PC-9 (cell line): ENCODE measurements at regions not wholly inside any gene's neighbourhood (a gene's known extent, or its start where the extent isn't known, plus 50 kb on each side); places are given as distances from the start of the nearest gene placed in this dataset.

Experiments used
- BruUV-seq: library from RNA; stranded (reverse); fragments of 400-500 nt; replicated peaks from 2 replicates; lab custom pipeline; 2021; lab: Mats Ljungman, UMichigan
- CTCF ChIA-PET: fragments of 300-600 bp; sonication (Branson Sonifier 250); formaldehyde crosslinking; loops from one replicate; lab custom pipeline; 2022; ENCODE audit warnings: antibody characterized with exemption; lab: Charles Lee
- POLR2A ChIA-PET: fragments of 300-600 bp; sonication (Branson Sonifier 250); formaldehyde crosslinking; loops from one replicate; lab custom pipeline; 2022; ENCODE audit warnings: antibody characterized with exemption; ENCODE audit not compliant: unreplicated experiment; lab: Charles Lee
- DNase-seq, 2 experiments: peaks; one replicate each; pipeline versions ENCODE4 v3.0.0 to v3.0.0-alpha.2; 2015 to 2022; ENCODE audit warnings: mixed read lengths in 1 of 2
- H2AFZ ChIP-seq: fragments of 200-600 bp; sonication (generic); 2 replicates; pipeline ENCODE4 v1.8.1; 2017; ENCODE audit warnings: antibody characterized with exemption
- H3F3A ChIP-seq: fragments of 200-600 bp; sonication (generic); 2 replicates; pipeline ENCODE4 v1.8.1; 2017; ENCODE audit warnings: antibody characterized with exemption, mild to moderate bottlenecking, low read depth; ENCODE audit not compliant: insufficient read depth
- H3K27ac ChIP-seq: fragments of 200-600 bp; sonication (generic); 2 replicates; pipeline ENCODE4 v1.6.1; 2016; ENCODE audit warnings: mixed run types
- H3K27me3 ChIP-seq: fragments of 200-600 bp; sonication (generic); 2 replicates; pipeline ENCODE4 v1.6.1; 2016; ENCODE audit warnings: low read depth, mixed run types; ENCODE audit not compliant: insufficient read depth
- H3K36me3 ChIP-seq: fragments of 200-600 bp; sonication (generic); 2 replicates; pipeline ENCODE4 v1.6.1; 2016; ENCODE audit warnings: low read depth, mixed run types
- H3K4me1 ChIP-seq: fragments of 200-600 bp; sonication (generic); replicated peaks from 2 replicates; pipeline ENCODE4 v1.6.1; 2016; ENCODE audit warnings: mixed run types; ENCODE audit not compliant: insufficient read depth
- H3K4me2 ChIP-seq: fragments of 200-600 bp; sonication (generic); 2 replicates; pipeline ENCODE4 v1.6.1; 2017; ENCODE audit warnings: mixed run types
- H3K4me3 ChIP-seq: fragments of 200-600 bp; sonication (generic); 2 replicates; pipeline ENCODE4 v1.6.1; 2016; ENCODE audit warnings: mixed run types
- H3K79me2 ChIP-seq: fragments of 200-600 bp; sonication (generic); 2 replicates; pipeline ENCODE4 v1.6.1; 2017; ENCODE audit warnings: low read depth, mixed run types
- H3K9me2 ChIP-seq: fragments of 200-600 bp; sonication (generic); 2 replicates; pipeline ENCODE4 v1.8.1; 2017; ENCODE audit warnings: mild to moderate bottlenecking; ENCODE audit not compliant: insufficient read depth
- H3K9me3 ChIP-seq: fragments of 200-600 bp; sonication (generic); 2 replicates; pipeline ENCODE4 v1.8.1; 2016; ENCODE audit warnings: low read depth; ENCODE audit not compliant: insufficient read depth
- H4K20me1 ChIP-seq: fragments of 200-600 bp; sonication (generic); 2 replicates; pipeline ENCODE4 v1.8.1; 2017; ENCODE audit not compliant: insufficient read depth
- CTCF ChIP-seq: fragments of 200-600 bp; sonication (generic); conservative IDR thresholded peaks from 2 replicates; pipeline ENCODE4 v1.6.1; 2017; ENCODE audit warnings: mixed run types, antibody characterized with exemption, mild to moderate bottlenecking, moderate library complexity
- EZH2 ChIP-seq: fragments of 200-600 bp; sonication (generic); IDR thresholded peaks from 2 replicates; pipeline ENCODE4 v1.8.0; 2017; ENCODE audit warnings: antibody characterized with exemption, low read depth
- intact Hi-C: fragments of 100-400 bp; cut with micrococcal nuclease; formaldehyde crosslinking; loops from one replicate; pipeline ENCODE4 v1.10.0; 2022; ENCODE audit not compliant: unreplicated experiment

DNA sequence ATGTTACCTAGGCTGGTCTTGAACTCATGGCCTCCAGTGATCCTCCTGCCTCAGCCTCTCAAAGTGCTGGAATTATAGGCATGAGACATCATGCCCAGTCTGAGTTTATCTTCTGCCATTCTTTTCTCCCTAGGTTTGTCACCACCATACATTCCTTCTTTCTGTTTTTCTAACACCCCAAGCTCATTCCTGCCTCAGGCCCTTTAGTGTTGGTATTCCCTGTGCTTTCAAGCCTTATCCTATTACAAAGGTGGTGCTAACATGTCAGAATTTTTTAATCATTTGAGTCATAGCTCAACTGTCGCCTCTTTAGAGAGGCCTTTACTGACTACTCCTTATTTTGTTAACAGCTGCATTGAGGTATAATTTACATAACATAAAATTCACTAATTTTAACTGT, 221.1 kb upstream of the PRSS16 start:
- ChIA-PET POLR2A (no interaction called here), CTCF (no interaction called here)
- intact Hi-C loops, result no loop called here
- no peaks in the 10 kb centered on the region for H3K4me1 ChIP-seq
- no peak overlapping the region for H2AFZ ChIP-seq
- no peak for DNase-seq
- H3K36me3 ChIP-seq, result no peaks in the 10 kb centered on the region
- H3F3A ChIP-seq, result no peaks in the 10 kb centered on the region
- no peaks in the 10 kb centered on the region for H3K9me3 ChIP-seq
- no peaks in the 10 kb centered on the region for H3K79me2 ChIP-seq
- no peaks in the 10 kb centered on the region for H3K27me3 ChIP-seq
- H3K4me2 ChIP-seq, result no peak overlapping the region
- H4K20me1 ChIP-seq, result no peaks in the 10 kb centered on the region
- no peak overlapping the region for H3K4me3 ChIP-seq
- no peaks in the 10 kb centered on the region for H3K9me2 ChIP-seq
- no peak overlapping the region for H3K27ac ChIP-seq
- BruUV-seq, result no TSS peak
- TF ChIP-seq CTCF, result no peak

DNA sequence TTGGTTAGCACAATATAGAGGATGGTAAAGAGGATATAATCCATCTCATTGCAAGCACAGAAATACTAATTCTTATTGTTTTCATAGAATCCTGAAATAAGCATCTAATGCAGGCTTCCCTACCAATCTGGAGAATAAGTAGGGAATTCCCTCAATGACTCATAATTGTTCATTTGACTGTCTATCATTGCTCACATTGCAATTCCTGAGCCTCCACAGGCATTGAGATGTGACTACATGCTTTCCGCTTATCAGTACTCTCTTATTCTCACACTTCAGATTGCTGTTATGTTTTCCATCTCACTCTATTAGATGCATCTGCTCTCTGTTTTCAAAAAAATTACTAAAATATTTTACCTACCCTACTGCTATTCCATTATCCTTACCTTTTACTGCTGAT, 216.2 kb upstream of the PRSS16 start:
- TF ChIP-seq EZH2 (no peak), CTCF (no peak)
- intact Hi-C loops, result no loop called here
- ChIA-PET POLR2A (no interaction called here), CTCF (no interaction called here)
- no peak overlapping the region for H3K4me2 ChIP-seq
- no peaks in the 10 kb centered on the region for H3K9me2 ChIP-seq
- no peaks in the 10 kb centered on the region for H3K36me3 ChIP-seq
- no peak overlapping the region for H3K4me3 ChIP-seq
- no peaks in the 10 kb centered on the region for H3K79me2 ChIP-seq
- no peaks in the 10 kb centered on the region for H3K4me1 ChIP-seq
- no peaks in the 10 kb centered on the region for H4K20me1 ChIP-seq
- no peak for DNase-seq
- BruUV-seq, result no TSS peak
- no peak overlapping the region for H2AFZ ChIP-seq
- H3K27me3 ChIP-seq, result no peaks in the 10 kb centered on the region
- no peaks in the 10 kb centered on the region for H3F3A ChIP-seq
- H3K27ac ChIP-seq, result no peak overlapping the region
- no peaks in the 10 kb centered on the region for H3K9me3 ChIP-seq

DNA sequence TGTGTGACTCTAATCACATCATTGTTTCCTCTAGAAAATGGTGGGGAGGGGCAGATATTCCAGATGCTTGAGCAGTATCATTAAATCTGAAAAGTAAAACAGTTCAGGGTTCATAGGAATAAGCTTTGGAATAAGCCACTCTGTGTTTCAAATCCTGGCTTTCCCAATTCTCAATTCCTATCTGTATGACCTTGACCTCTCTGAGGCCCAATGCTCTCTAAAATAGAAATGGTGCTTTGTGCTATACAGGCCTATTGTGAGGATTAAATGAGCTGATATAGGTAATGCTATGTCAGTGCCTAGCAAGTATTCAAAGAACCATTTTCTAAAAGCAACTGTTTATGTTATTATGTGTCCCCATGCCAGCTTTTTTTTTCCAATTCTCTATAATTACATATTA, 209.0 kb upstream of the PRSS16 start:
- Histone ChIP-seq H2AFZ (no peak overlapping the region), H3K27me3 (no peaks in the 10 kb centered on the region), H3K9me2 (no peaks in the 10 kb centered on the region), H3K79me2 (no peaks in the 10 kb centered on the region), H3F3A (no peaks in the 10 kb centered on the region), H3K4me1 (peaks cover 3% of the 10 kb centered on the region; the same call in 1 of the 2 replicates), H3K9me3 (no peaks in the 10 kb centered on the region), H3K4me2 (no peak overlapping the region), H3K36me3 (no peaks in the 10 kb centered on the region), H3K27ac (no peak overlapping the region), H4K20me1 (no peaks in the 10 kb centered on the region), H3K4me3 (no peak overlapping the region)
- CTCF ChIA-PET, result interaction anchor here (0.6 kb wide), 1 partner anchor 500 kb away, joined by 13 read pairs; no protein-coding TSS in a partner anchor
- TF ChIP-seq CTCF (no peak), EZH2 (no peak)
- no TSS peak for BruUV-seq
- POLR2A ChIA-PET, result interaction anchor here (0.6 kb wide), 1 partner anchor 135 kb away, joined by 3 read pairs; no protein-coding TSS in a partner anchor
- intact Hi-C loops, result no loop called here
- no peak for DNase-seq
